Colonic mucosa (tissue), 4 donors: ENCODE measurements at regions not wholly inside any gene's neighbourhood (a gene's known extent, or its start where the extent isn't known, plus 50 kb on each side); places are given as distances from the start of the nearest gene placed in this dataset.

Source experiments
- DNase-seq: peaks from one replicate; pipeline ENCODE4 v3.0.0-alpha.2; 2020
- H3K27ac ChIP-seq: fragments of 200-600 bp; one replicate; pipeline ENCODE4 v1.8.0; 2021
- H3K27me3 ChIP-seq: fragments of 200-600 bp; one replicate; pipeline ENCODE4 v1.8.0; 2021
- H3K36me3 ChIP-seq: fragments of 200-600 bp; one replicate; pipeline ENCODE4 v1.8.0; 2021
- H3K4me1 ChIP-seq: fragments of 200-600 bp; one replicate; pipeline ENCODE4 v1.8.0; 2021; ENCODE audit warnings: mild to moderate bottlenecking
- H3K4me3 ChIP-seq: fragments of 200-600 bp; one replicate; pipeline ENCODE4 v1.8.0; 2021
- H3K9ac ChIP-seq, 2 donors: one replicate each; pipeline ENCODE4 v1.7.0; 2013; ENCODE audit warnings: control low read depth in 2 of 2, low read depth in 2 of 2, low read length in 2 of 2
- H3K9me3 ChIP-seq: fragments of 200-600 bp; one replicate; pipeline ENCODE4 v1.8.0; 2021
- CTCF ChIP-seq: fragments of 200-600 bp; IDR thresholded peaks from one replicate; pipeline ENCODE4 v1.8.0; 2022; ENCODE audit warnings: antibody characterized with exemption, mild to moderate bottlenecking
- intact Hi-C: fragments of 100-400 bp; cut with DNase I; formaldehyde crosslinking; loops from one replicate; pipeline ENCODE4 v1.14.1; 2022
- donor health status: healthy.
- donor health status: DM: no; HTN: no; CAD: no.
- donor health status: DM: no; HTN: no; CAD: no.

GRCh38 chr7:136348542-136349192 is 371.5 kb upstream of the MTPN start:
- Histone ChIP-seq H3K9ac (no peak overlapping the region), H3K4me3 (no peak overlapping the region), H3K27ac (no peak overlapping the region), H3K27me3 (no peaks in the 10 kb centered on the region), H3K36me3 (no peaks in the 10 kb centered on the region), H3K4me1 (no peaks in the 10 kb centered on the region), H3K9me3 (no peaks in the 10 kb centered on the region)
- DNase-seq = no peak
- TF ChIP-seq CTCF = no peak
- intact Hi-C loops = no loop called here

GRCh38 chr7:136348142-136348541 is 371.0 kb upstream of the MTPN start:
- Histone ChIP-seq H3K27me3 (no peaks in the 10 kb centered on the region), H3K9me3 (no peaks in the 10 kb centered on the region), H3K36me3 (no peaks in the 10 kb centered on the region), H3K4me3 (no peak overlapping the region), H3K4me1 (no peaks in the 10 kb centered on the region), H3K9ac (no peak overlapping the region), H3K27ac (no peak overlapping the region)
- intact Hi-C loops = no loop called here
- no peak for DNase-seq
- no peak for TF ChIP-seq CTCF

GRCh38 chr7:136347488-136347887 is 370.3 kb upstream of the MTPN start:
- no peak for DNase-seq
- intact Hi-C loops = no loop called here
- Histone ChIP-seq H3K27me3 (no peaks in the 10 kb centered on the region), H3K36me3 (no peaks in the 10 kb centered on the region), H3K4me3 (no peak overlapping the region), H3K4me1 (no peaks in the 10 kb centered on the region), H3K27ac (no peak overlapping the region), H3K9me3 (no peaks in the 10 kb centered on the region), H3K9ac (no peak overlapping the region)
- no peak for TF ChIP-seq CTCF

- DNase-seq = no peak
- Histone ChIP-seq H3K36me3 (no peaks in the 10 kb centered on the region), H3K9ac (no peak overlapping the region), H3K9me3 (no peaks in the 10 kb centered on the region), H3K4me3 (no peak overlapping the region), H3K27ac (no peak overlapping the region), H3K27me3 (no peaks in the 10 kb centered on the region), H3K4me1 (no peaks in the 10 kb centered on the region)
- intact Hi-C loops = no loop called here
- no peak for TF ChIP-seq CTCF
Measured at GRCh38 chr7:136342251-136342650, 365.1 kb upstream of the MTPN start.

- Histone ChIP-seq H3K36me3 (no peaks in the 10 kb centered on the region), H3K27me3 (no peaks in the 10 kb centered on the region), H3K27ac (no peak overlapping the region), H3K9me3 (no peaks in the 10 kb centered on the region), H3K4me1 (no peaks in the 10 kb centered on the region), H3K4me3 (no peak overlapping the region), H3K9ac (no peak overlapping the region)
- no peak for TF ChIP-seq CTCF
- intact Hi-C loops = no loop called here
- no peak for DNase-seq
Measured at GRCh38 chr7:136339464-136339863, 362.3 kb upstream of the MTPN start.
